ENCODE measurements at regions not wholly inside any gene's neighbourhood (a gene's known extent, or its start where the extent isn't known, plus 50 kb on each side); places are given as distances from the start of the nearest gene placed in this dataset.

DNA sequence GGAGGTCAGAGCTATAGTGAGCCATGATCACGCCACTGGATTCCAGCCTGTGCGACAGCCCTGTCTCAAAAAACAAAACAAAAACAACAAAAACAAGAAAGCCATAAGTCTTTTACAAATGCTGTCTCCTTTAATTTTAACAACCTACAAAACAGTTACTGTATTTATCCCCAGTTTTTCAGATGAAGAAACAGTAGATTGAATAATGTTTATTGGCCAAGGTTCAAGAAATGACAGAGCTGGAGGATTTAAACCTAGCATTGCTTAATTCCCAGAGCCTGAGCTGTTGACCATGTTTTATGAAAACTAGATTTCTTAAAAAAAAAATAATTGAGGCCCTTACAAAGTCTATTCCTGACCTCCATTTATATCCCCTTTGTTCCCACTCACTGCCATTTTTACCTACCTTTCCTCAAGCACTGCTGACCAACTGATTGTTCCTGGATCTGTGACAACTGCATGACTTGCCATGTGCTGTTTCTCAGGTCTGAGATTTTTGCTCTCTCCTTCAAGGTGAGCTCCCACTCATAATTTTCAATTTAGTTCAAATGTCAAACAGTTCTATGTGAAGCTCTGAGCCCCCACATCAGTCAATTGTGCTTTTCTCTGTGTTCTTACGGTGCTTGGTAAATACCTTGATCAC is 140.8 kb downstream of the CHRM3 start:
- H3K36me3 Mint-ChIP-seq (ENCODE audit: unreplicated experiment) = no peaks in the 10 kb centered on the region
- H3K4me3 Mint-ChIP-seq (ENCODE audit: unreplicated experiment) = no peak overlapping the region
- no peaks in the 10 kb centered on the region for H3K4me1 Mint-ChIP-seq (ENCODE audit: low read depth, unreplicated experiment)
- DNase-seq = no peak
- H3K27me3 Mint-ChIP-seq (ENCODE audit: unreplicated experiment) = no peaks in the 10 kb centered on the region
- no peak overlapping the region for H3K27ac Mint-ChIP-seq (ENCODE audit: unreplicated experiment)
- TF ChIP-seq, protein P1, sequence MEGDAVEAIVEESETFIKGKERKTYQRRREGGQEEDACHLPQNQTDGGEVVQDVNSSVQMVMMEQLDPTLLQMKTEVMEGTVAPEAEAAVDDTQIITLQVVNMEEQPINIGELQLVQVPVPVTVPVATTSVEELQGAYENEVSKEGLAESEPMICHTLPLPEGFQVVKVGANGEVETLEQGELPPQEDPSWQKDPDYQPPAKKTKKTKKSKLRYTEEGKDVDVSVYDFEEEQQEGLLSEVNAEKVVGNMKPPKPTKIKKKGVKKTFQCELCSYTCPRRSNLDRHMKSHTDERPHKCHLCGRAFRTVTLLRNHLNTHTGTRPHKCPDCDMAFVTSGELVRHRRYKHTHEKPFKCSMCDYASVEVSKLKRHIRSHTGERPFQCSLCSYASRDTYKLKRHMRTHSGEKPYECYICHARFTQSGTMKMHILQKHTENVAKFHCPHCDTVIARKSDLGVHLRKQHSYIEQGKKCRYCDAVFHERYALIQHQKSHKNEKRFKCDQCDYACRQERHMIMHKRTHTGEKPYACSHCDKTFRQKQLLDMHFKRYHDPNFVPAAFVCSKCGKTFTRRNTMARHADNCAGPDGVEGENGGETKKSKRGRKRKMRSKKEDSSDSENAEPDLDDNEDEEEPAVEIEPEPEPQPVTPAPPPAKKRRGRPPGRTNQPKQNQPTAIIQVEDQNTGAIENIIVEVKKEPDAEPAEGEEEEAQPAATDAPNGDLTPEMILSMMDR (IDR thresholded peaks at IDR 0.05; ENCODE audit: partially characterized antibody, unreplicated experiment) = no peak
- H3K9me3 Mint-ChIP-seq (ENCODE audit: unreplicated experiment) = no peaks in the 10 kb centered on the region

DNA sequence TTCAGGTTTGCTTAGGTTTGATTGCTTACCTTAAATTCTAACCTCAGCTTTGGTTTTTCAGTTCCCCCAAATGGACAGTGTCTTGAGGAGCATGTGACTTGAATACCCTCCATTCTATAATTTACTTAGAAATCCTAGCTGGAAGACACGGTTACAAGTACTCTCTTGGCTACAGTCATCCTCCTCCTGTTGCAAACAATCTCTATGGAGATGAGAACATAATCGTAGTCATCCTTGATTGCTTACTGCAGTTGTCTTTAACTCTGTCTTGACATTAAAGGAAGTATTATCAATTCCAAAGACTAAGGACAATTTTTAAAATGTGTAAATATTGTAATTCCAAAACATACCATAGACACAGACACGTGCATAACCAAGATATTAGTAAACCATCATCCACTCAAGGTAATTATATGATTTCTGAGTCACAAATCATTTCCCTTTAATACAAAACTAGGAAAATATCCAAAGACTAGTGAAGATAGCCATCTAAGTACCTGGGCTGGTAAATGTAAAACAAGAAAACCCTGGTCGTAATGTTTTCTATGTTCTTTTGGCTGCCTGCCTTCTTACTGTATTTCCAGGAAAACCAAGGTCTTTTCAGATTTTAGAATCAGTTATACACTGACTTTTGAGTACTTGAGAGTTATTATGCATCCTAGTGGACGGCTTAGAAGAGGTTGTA is 149.9 kb downstream of the CHRM3 start:
- Mint-ChIP-seq H3K27me3 (ENCODE audit: unreplicated experiment) (no peaks in the 10 kb centered on the region), H3K4me1 (ENCODE audit: low read depth, unreplicated experiment) (no peaks in the 10 kb centered on the region), H3K36me3 (ENCODE audit: unreplicated experiment) (no peaks in the 10 kb centered on the region), H3K9me3 (ENCODE audit: unreplicated experiment) (no peaks in the 10 kb centered on the region), H3K27ac (ENCODE audit: unreplicated experiment) (no peak overlapping the region), H3K4me3 (ENCODE audit: unreplicated experiment) (no peak overlapping the region)
- DNase-seq = no peak
- TF ChIP-seq, protein P1 (IDR thresholded peaks at IDR 0.05; ENCODE audit: partially characterized antibody, unreplicated experiment) = no peak

DNA sequence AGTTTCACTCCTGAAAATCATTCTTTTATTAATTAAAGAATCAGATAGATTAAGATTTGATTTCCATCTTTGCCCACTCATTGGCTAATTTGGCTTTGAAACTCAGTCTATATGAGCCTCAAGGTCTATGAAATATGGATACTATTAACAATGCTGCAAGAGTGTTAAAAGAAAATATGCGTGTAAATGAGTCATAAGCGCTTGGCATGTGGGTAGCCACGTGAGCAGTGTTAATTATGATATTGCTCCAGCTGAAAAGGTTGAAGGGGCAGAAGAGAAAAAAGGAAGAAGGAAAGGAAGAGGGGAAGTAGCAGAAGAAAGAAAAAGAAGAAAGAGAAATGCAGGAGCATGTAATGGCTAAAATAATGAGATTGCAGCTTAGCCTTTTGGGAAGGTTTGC is 151.4 kb downstream of the CHRM3 start:
- Mint-ChIP-seq H3K9me3 (ENCODE audit: unreplicated experiment) (no peaks in the 10 kb centered on the region), H3K27me3 (ENCODE audit: unreplicated experiment) (no peaks in the 10 kb centered on the region), H3K36me3 (ENCODE audit: unreplicated experiment) (no peaks in the 10 kb centered on the region), H3K4me1 (ENCODE audit: low read depth, unreplicated experiment) (no peaks in the 10 kb centered on the region), H3K4me3 (ENCODE audit: unreplicated experiment) (no peak overlapping the region), H3K27ac (ENCODE audit: unreplicated experiment) (no peak overlapping the region)
- no peak for DNase-seq
- TF ChIP-seq, protein P1 (IDR thresholded peaks at IDR 0.05; ENCODE audit: partially characterized antibody, unreplicated experiment) = no peak

DNA sequence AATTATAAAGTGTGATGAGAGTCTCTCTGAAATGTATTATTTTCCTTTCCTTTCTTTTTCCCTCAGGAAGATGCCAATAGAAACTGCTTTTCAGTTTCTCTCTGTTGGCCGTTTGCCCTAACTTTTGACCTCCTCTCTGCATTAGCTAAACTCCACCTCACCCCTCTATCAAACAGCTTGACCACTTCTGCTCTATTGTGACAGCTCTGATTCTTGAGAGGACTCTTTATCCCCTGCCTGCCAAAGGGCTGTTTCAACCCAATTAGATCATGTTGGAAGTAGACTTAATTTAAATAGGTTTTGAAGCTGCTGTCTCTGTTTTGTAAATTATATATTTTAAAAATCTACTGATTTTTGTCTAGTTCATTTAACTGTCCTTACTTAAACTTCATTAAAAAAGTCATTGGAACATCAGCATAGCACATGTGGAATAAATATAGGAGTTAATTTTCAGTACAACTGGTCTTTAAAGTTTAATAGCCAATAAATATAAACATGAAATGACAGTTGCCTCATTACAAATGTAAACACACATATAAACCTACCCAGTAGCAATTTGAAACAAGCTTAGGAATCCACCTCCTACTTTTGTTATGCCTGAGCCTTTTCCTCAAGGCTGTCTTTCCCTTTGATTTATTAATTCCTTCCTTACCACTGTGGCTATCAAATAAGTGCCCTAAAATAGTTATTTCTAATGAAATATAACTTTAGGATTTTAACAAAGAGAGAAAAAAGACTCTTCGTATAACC is 152.0 kb downstream of the CHRM3 start:
- DNase-seq = no peak

More for the DNA sequence above, 152.0 kb downstream of the CHRM3 start:
- no peaks in the 10 kb centered on the region for H3K27me3 Mint-ChIP-seq (ENCODE audit: unreplicated experiment)
- H3K36me3 Mint-ChIP-seq (ENCODE audit: unreplicated experiment) = no peaks in the 10 kb centered on the region
- H3K4me3 Mint-ChIP-seq (ENCODE audit: unreplicated experiment) = no peak overlapping the region
- H3K4me1 Mint-ChIP-seq (ENCODE audit: low read depth, unreplicated experiment) = no peaks in the 10 kb centered on the region
- no peak overlapping the region for H3K27ac Mint-ChIP-seq (ENCODE audit: unreplicated experiment)
- TF ChIP-seq, protein P1 (IDR thresholded peaks at IDR 0.05; ENCODE audit: partially characterized antibody, unreplicated experiment) = no peak
- H3K9me3 Mint-ChIP-seq (ENCODE audit: unreplicated experiment) = no peaks in the 10 kb centered on the region

Data from glutamatergic neuron (in vitro differentiated cells).